ENCODE measurements at regions not wholly inside any gene's neighbourhood (a gene's known extent, or its start where the extent isn't known, plus 50 kb on each side); places are given as distances from the start of the nearest gene placed in this dataset.

GRCh38 chr2:64336171-64336570 is 117.8 kb upstream of the LGALSL start:
- no peak for TF ChIP-seq POLR2AphosphoS5 (IDR thresholded peaks at IDR 0.05; ENCODE audit: borderline replicate concordance, low read depth, low read length)
- no peak for TF ChIP-seq EZH2 (IDR thresholded peaks at IDR 0.05)
- TF ChIP-seq FOXP2 (optimal IDR thresholded peaks at IDR 0.05; ENCODE audit: control extremely low read depth, extremely low read length, insufficient read depth): no peak
